ENCODE measurements at regions not wholly inside any gene's neighbourhood (a gene's known extent, or its start where the extent isn't known, plus 50 kb on each side); places are given as distances from the start of the nearest gene placed in this dataset.

DNA sequence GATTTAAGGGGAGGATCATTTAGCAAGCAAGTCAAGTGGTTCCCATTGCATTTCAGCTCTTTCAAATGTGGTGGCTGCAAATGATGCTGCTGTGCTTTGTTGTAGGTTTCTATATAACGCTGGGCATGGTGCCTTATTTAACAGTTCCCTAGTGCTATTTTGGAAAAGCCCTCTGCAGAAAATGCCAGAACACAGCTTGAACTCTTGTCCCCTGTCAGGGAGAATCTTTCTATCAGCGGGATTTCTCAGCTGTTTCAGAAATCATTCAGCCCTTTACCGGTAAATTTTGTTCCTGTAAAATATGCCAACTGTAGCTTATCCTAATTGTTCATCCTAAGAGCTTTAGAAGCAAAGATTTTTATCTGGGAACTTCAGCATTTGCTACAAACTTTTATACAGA lies 77.8 kb upstream of the DTNA start:
- H3K9me3 ChIP-seq (replicated peaks; ENCODE audit: control insufficient read depth, insufficient read depth, low read length), result no peaks in the 10 kb centered on the region
- no peak overlapping the region for H3K4me3 ChIP-seq (replicated peaks in 1 of 3; ENCODE audit: insufficient read depth in 1 of 3, low read depth in 1 of 3, low read length in 3 of 3)
- no peaks in the 10 kb centered on the region for H3K9me1 ChIP-seq (replicated peaks; ENCODE audit: control insufficient read depth, extremely low read depth, insufficient read depth, low read length)
- H3K9ac ChIP-seq (replicated peaks; ENCODE audit: extremely low read depth, insufficient read depth, low read length), result no peak overlapping the region
- no peak overlapping the region for H3K4me2 ChIP-seq (ENCODE audit: insufficient read depth, low read length)
- dilution Hi-C loops (cut with MboI; ENCODE audit: extremely low pct_ligation_motif_present, low sequenced_read_pairs) (no loop called here), intact Hi-C loops (cut with micrococcal nuclease) (no loop called here)
- FAIRE-seq (no peak), DNase-seq (ENCODE audit: low read depth, low spot score) (no peak)
- no peaks in the 10 kb centered on the region for H3K36me3 ChIP-seq (ENCODE audit: control insufficient read depth in 2 of 2, extremely low read depth in 1 of 2, insufficient read depth in 2 of 2, low read length in 2 of 2)
- CTCF ChIA-PET, result interaction anchor here (0.6 to 1.4 kb wide), 5 partner anchors 12 to 510 kb away, joined by 3 to 6 read pairs (median 3); no protein-coding TSS in a partner anchor
- no peaks in the 10 kb centered on the region for H3K4me1 ChIP-seq (ENCODE audit: control insufficient read depth, extremely low read depth, insufficient read depth, low read length)
- H4K20me1 ChIP-seq (replicated peaks; ENCODE audit: control insufficient read depth, extremely low read depth, insufficient read depth, low read length), result no peaks in the 10 kb centered on the region
- H3K27ac ChIP-seq (ENCODE audit: insufficient read depth, low read depth, low read length), result no peak overlapping the region
- TF ChIP-seq JUN (IDR thresholded peaks at IDR 0.05; ENCODE audit: borderline replicate concordance, insufficient read depth, insufficient read length, low read depth) (no peak), POLR2A (IDR thresholded peaks at IDR 0.05; ENCODE audit: low read depth, low read length) (no peak)
- POLR2A ChIA-PET, result interaction anchor here (1.0 kb wide), 1 partner anchor 25 kb away, joined by 3 read pairs; no protein-coding TSS in a partner anchor
- H3K79me2 ChIP-seq (ENCODE audit: control insufficient read depth, insufficient read depth, low read length), result no peaks in the 10 kb centered on the region
- no TSS peak for BruUV-seq (replicated peaks)
- H3K27me3 ChIP-seq (ENCODE audit: control insufficient read depth in 2 of 2, insufficient read depth in 2 of 2, low read length in 2 of 2), result no peaks in the 10 kb centered on the region
- no peak overlapping the region for H2AFZ ChIP-seq (ENCODE audit: low read depth, low read length)

DNA sequence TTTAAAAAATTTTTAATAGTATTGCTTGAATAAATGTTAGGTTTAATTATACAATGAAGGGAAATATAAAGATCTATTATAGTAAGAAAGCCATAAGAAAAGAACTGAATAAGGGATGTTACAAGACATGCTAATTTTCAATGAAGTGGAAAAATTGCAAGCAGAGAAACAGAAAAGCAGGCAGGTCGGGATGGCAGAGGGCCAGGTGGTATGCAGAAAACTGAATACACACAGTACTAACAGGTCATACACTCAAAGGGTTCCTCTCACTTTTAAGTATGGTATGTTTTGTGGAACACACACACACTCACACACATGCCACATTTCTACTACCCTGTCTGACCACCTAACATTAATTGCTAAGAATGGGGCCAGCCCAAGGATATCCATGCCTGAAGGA lies 76.7 kb upstream of the DTNA start:
- intact Hi-C loops (cut with micrococcal nuclease), result no loop called here
- CTCF ChIA-PET, result interaction anchor here (0.8 kb wide), 1 partner anchor 511 kb away, joined by 3 read pairs; no protein-coding TSS in a partner anchor

More for the DNA sequence above, 76.7 kb upstream of the DTNA start:
- Histone ChIP-seq H3K27ac (ENCODE audit: insufficient read depth, low read depth, low read length) (no peak overlapping the region), H3K4me1 (ENCODE audit: control insufficient read depth, extremely low read depth, insufficient read depth, low read length) (no peaks in the 10 kb centered on the region), H3K4me2 (ENCODE audit: insufficient read depth, low read length) (no peak overlapping the region), H3K27me3 (ENCODE audit: control insufficient read depth in 2 of 2, insufficient read depth in 2 of 2, low read length in 2 of 2) (no peaks in the 10 kb centered on the region), H3K9me1 (replicated peaks; ENCODE audit: control insufficient read depth, extremely low read depth, insufficient read depth, low read length) (no peaks in the 10 kb centered on the region), H4K20me1 (replicated peaks; ENCODE audit: control insufficient read depth, extremely low read depth, insufficient read depth, low read length) (no peaks in the 10 kb centered on the region), H3K79me2 (ENCODE audit: control insufficient read depth, insufficient read depth, low read length) (no peaks in the 10 kb centered on the region), H3K9ac (replicated peaks; ENCODE audit: extremely low read depth, insufficient read depth, low read length) (no peak overlapping the region), H3K36me3 (ENCODE audit: control insufficient read depth in 2 of 2, extremely low read depth in 1 of 2, insufficient read depth in 2 of 2, low read length in 2 of 2) (no peaks in the 10 kb centered on the region), H3K4me3 (replicated peaks in 1 of 3; ENCODE audit: insufficient read depth in 1 of 3, low read depth in 1 of 3, low read length in 3 of 3) (no peak overlapping the region), H3K9me3 (replicated peaks; ENCODE audit: control insufficient read depth, insufficient read depth, low read length) (no peaks in the 10 kb centered on the region), H2AFZ (ENCODE audit: low read depth, low read length) (no peak overlapping the region)
- POLR2A ChIA-PET, result no interaction called here
- DNase-seq (ENCODE audit: low read depth, low spot score), result no peak
- dilution Hi-C loops (cut with MboI; ENCODE audit: extremely low pct_ligation_motif_present, low sequenced_read_pairs), result no loop called here
- FAIRE-seq, result no peak
- no peak for TF ChIP-seq FOS (IDR thresholded peaks at IDR 0.05; ENCODE audit: borderline replicate concordance, insufficient read depth, low read length)
- TF ChIP-seq POLR2A (IDR thresholded peaks at IDR 0.05; ENCODE audit: low read depth, low read length), result no peak
- TF ChIP-seq, protein P1, sequence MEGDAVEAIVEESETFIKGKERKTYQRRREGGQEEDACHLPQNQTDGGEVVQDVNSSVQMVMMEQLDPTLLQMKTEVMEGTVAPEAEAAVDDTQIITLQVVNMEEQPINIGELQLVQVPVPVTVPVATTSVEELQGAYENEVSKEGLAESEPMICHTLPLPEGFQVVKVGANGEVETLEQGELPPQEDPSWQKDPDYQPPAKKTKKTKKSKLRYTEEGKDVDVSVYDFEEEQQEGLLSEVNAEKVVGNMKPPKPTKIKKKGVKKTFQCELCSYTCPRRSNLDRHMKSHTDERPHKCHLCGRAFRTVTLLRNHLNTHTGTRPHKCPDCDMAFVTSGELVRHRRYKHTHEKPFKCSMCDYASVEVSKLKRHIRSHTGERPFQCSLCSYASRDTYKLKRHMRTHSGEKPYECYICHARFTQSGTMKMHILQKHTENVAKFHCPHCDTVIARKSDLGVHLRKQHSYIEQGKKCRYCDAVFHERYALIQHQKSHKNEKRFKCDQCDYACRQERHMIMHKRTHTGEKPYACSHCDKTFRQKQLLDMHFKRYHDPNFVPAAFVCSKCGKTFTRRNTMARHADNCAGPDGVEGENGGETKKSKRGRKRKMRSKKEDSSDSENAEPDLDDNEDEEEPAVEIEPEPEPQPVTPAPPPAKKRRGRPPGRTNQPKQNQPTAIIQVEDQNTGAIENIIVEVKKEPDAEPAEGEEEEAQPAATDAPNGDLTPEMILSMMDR (IDR thresholded peaks at IDR 0.05; ENCODE audit: extremely low read depth in 1 of 2, insufficient read depth in 1 of 2, low read depth in 1 of 2, low read length in 2 of 2), result no peak
- TF ChIP-seq MAX (IDR thresholded peaks at IDR 0.05; ENCODE audit: insufficient read depth, insufficient read length), result no peak
- no peak for TF ChIP-seq MYC (IDR thresholded peaks at IDR 0.05; ENCODE audit: low read depth, low read length)
- TF ChIP-seq JUN (IDR thresholded peaks at IDR 0.05; ENCODE audit: borderline replicate concordance, insufficient read depth, insufficient read length, low read depth), result no peak
- TF ChIP-seq GATA2 (IDR thresholded peaks at IDR 0.05; ENCODE audit: insufficient read depth, insufficient read length, low read depth, low read length), result no peak
- TF ChIP-seq POLR2AphosphoS5 (IDR thresholded peaks at IDR 0.05; ENCODE audit: insufficient read depth, low read depth, low read length), result no peak
- no peak for TF ChIP-seq EZH2 (IDR thresholded peaks at IDR 0.05; ENCODE audit: borderline replicate concordance, low read depth, low read length, severe bottlenecking)
- BruUV-seq (replicated peaks), result no TSS peak

Data from endothelial cell of umbilical vein (primary cell).